GM12878 (cell line): ENCODE measurements at regions not wholly inside any gene's neighbourhood (a gene's known extent, or its start where the extent isn't known, plus 50 kb on each side); places are given as distances from the start of the nearest gene placed in this dataset.

Experiments used
- ATAC-seq: fragments of 200-7000 bp; cut with Tn5 transposase; 3 replicates; pipeline ENCODE4 v1.9.1; 2020; ENCODE audit warnings: mild to moderate bottlenecking, moderate library complexity
- BruUV-seq: library from RNA; stranded (reverse); fragments of 400-500 nt; replicated peaks from 2 replicates; lab custom pipeline; 2021; lab: Mats Ljungman, UMichigan
- CTCF ChIA-PET: fragments of 300-600 bp; sonication (Branson Sonifier 250); formaldehyde crosslinking; extraction: SDS; loops from one replicate; lab custom pipeline; 2021; ENCODE audit warnings: inconsistent platforms; lab: Yijun Ruan, JAX
- POLR2A ChIA-PET: fragments of 350-600 bp; formaldehyde crosslinking; extraction: SDS; loops from one replicate; lab custom pipeline; 2021; ENCODE audit warnings: inconsistent platforms; lab: Charles Lee
- RAD21 ChIA-PET: fragments of 300-600 bp; sonication (Branson Sonifier 250); formaldehyde crosslinking; loops from one replicate; lab custom pipeline; 2023; ENCODE audit warnings: antibody characterized with exemption; ENCODE audit not compliant: unreplicated experiment; lab: Charles Lee
- SMC1A ChIA-PET: fragments of 300-600 bp; sonication (Branson Sonifier 250); formaldehyde crosslinking; loops from one replicate; lab custom pipeline; 2023; ENCODE audit not compliant: unreplicated experiment, uncharacterized antibody; lab: Charles Lee
- DNase-seq: peaks from one replicate; pipeline ENCODE4 v3.0.0-alpha.2; 2011; ENCODE audit warnings: low read depth, low spot score
- FAIRE-seq: peaks from 3 replicates; lab custom pipeline; 2011; peaks lifted over from hg19 to GRCh38; lab: Jason Lieb, UNC
- H2AFZ ChIP-seq: 2 replicates; pipeline ENCODE4 v1.6.0; 2011; ENCODE audit warnings: low read depth, low read length, control low read depth; ENCODE audit not compliant: control insufficient read depth
- H3K27ac ChIP-seq: 2 replicates; pipeline ENCODE4 v1.5.1; 2011; ENCODE audit warnings: control low read depth; ENCODE audit not compliant: control insufficient read depth, insufficient read depth
- H3K27me3 ChIP-seq, 2 experiments: replicated peaks in 1 of 2; 2 replicates each; pipeline versions ENCODE4 v1.6.0 to v1.6.1; 2011; ENCODE audit warnings: low read length in 1 of 2; ENCODE audit not compliant: control insufficient read depth in 2 of 2, insufficient read depth in 2 of 2
- H3K36me3 ChIP-seq, 2 experiments: 2 replicates each; pipeline ENCODE4 v1.5.1; 2011; ENCODE audit warnings: low read length in 1 of 2; ENCODE audit not compliant: control insufficient read depth in 2 of 2, insufficient read depth in 2 of 2
- H3K4me1 ChIP-seq: 2 replicates; pipeline ENCODE4 v1.6.1; 2011; ENCODE audit warnings: mild to moderate bottlenecking, low read length, moderate library complexity, mixed read lengths; ENCODE audit not compliant: control insufficient read depth, insufficient read depth
- H3K4me2 ChIP-seq: 2 replicates; pipeline ENCODE4 v1.6.0; 2011; ENCODE audit warnings: control low read depth; ENCODE audit not compliant: control insufficient read depth, insufficient read depth
- H3K4me3 ChIP-seq: fragments of 200-600 bp; sonication (generic); 2 replicates; pipeline ENCODE4 v1.5.1; 2016
- H3K79me2 ChIP-seq: 2 replicates; pipeline ENCODE4 v1.6.0; 2011; ENCODE audit warnings: low read length; ENCODE audit not compliant: control insufficient read depth, insufficient read depth
- H3K9ac ChIP-seq: 2 replicates; pipeline ENCODE4 v1.8.0; 2011; ENCODE audit warnings: low read length, control low read depth, mixed read lengths; ENCODE audit not compliant: control insufficient read depth, insufficient read depth
- H3K9me3 ChIP-seq: replicated peaks from 3 replicates; pipeline ENCODE4 v1.5.1; 2011; ENCODE audit warnings: mild to moderate bottlenecking, low read length; ENCODE audit not compliant: control insufficient read depth, insufficient read depth
- H4K20me1 ChIP-seq: 2 replicates; pipeline ENCODE4 v1.6.0; 2011; ENCODE audit not compliant: control insufficient read depth, insufficient read depth
- BACH1 ChIP-seq: fragments of 450-650 bp; IDR thresholded peaks from 2 replicates; pipeline ENCODE4 v1.6.1; 2017; ENCODE audit warnings: mild to moderate bottlenecking, borderline replicate concordance
- CEBPZ ChIP-seq: fragments of 150-350 bp; IDR thresholded peaks from 2 replicates; pipeline ENCODE4 v1.6.1; 2016; ENCODE audit warnings: low read depth, low read length
- CTCF ChIP-seq, 3 experiments: IDR thresholded peaks in 2 of 3; conservative IDR thresholded peaks in 1 of 3; 2 replicates each; pipeline ENCODE4 v1.5.1; 2011; ENCODE audit warnings: low read depth in 3 of 3, low read length in 3 of 3, mild to moderate bottlenecking in 3 of 3, control low read depth in 2 of 3, moderate library complexity in 2 of 3, inconsistent platforms in 1 of 3, mixed read lengths in 1 of 3; ENCODE audit not compliant: control insufficient read depth in 2 of 3, insufficient read depth in 1 of 3; ENCODE audit errors: extremely low read depth in 1 of 3
- GATAD2B ChIP-seq: fragments of 450-650 bp; conservative IDR thresholded peaks from 2 replicates; pipeline ENCODE4 v1.6.1; 2017; ENCODE audit warnings: low read depth, mild to moderate bottlenecking, moderate library complexity
- JUND ChIP-seq: IDR thresholded peaks from 2 replicates; pipeline ENCODE4 v1.6.1; 2012; ENCODE audit warnings: low read depth, mild to moderate bottlenecking, low read length, improper control_type of control experiment, moderate library complexity
- KAT2A ChIP-seq: conservative IDR thresholded peaks from 2 replicates; pipeline ENCODE4 v1.6.1; 2011; ENCODE audit warnings: low read depth, low read length; ENCODE audit not compliant: control insufficient read depth
- MLLT1 ChIP-seq: fragments of 450-650 bp; IDR thresholded peaks from 2 replicates; pipeline ENCODE4 v1.6.1; 2016; ENCODE audit warnings: mild to moderate bottlenecking
- MTA2 ChIP-seq: fragments of 450-650 bp; IDR thresholded peaks from 2 replicates; pipeline ENCODE4 v1.6.1; 2016; ENCODE audit warnings: low read depth, mild to moderate bottlenecking, moderate library complexity
- ZBTB11 ChIP-seq: fragments of 450-650 bp; formaldehyde crosslinking; IDR thresholded peaks from 2 replicates; pipeline ENCODE4 v1.5.0; 2022; ENCODE audit warnings: mild to moderate bottlenecking, missing genetic modification characterization
- WGBS: methylation state at CpG from one replicate; pipeline ENCODE4 v1.1.6; 2016; ENCODE audit warnings: low lambda C conversion rate; ENCODE audit not compliant: insufficient replicate concordance, insufficient coverage; ENCODE audit errors: missing lambda C conversion rate; 5-methylcytosine and 5-hydroxymethylcytosine counted together
- in situ Hi-C: fragments of 300-500 bp; cut with MboI; formaldehyde crosslinking; loops from 9 replicates; pipeline ENCODE4 v1.14.3; 2018; ENCODE audit warnings: mixed read lengths
- intact Hi-C: fragments of 100-400 bp; cut with micrococcal nuclease; formaldehyde crosslinking; loops from one replicate; pipeline ENCODE4 v1.14.2; 2022; ENCODE audit not compliant: unreplicated experiment

GRCh38 chr5:27412384-27412783, 374.0 kb upstream of the CDH9 start:
- intact Hi-C loops = no loop called here
- SMC1A ChIA-PET = no interaction called here

More at GRCh38 chr5:27412384-27412783, 374.0 kb upstream of the CDH9 start:
- ChIA-PET RAD21 (no interaction called here), POLR2A (no interaction called here), CTCF (interaction anchor here (0.7 kb wide), 1 partner anchor 550 kb away, joined by 3 read pairs; no protein-coding TSS in a partner anchor)
- Histone ChIP-seq H2AFZ (no peak overlapping the region), H3K9ac (no peak overlapping the region), H3K9me3 (no peaks in the 10 kb centered on the region; the same call in 2 of the 3 replicates), H3K79me2 (no peaks in the 10 kb centered on the region), H4K20me1 (no peaks in the 10 kb centered on the region), H3K4me3 (no peak overlapping the region), H3K27me3 (no peaks in the 10 kb centered on the region), H3K27ac (no peak overlapping the region), H3K4me2 (no peak overlapping the region), H3K4me1 (no peaks in the 10 kb centered on the region), H3K36me3 (no peaks in the 10 kb centered on the region)
- no peak for DNase-seq
- 11% methylated on average over 1 of the region's 1 CpG for WGBS
- in situ Hi-C loops = no loop called here
- no peak for ATAC-seq
- BruUV-seq = no TSS peak
- TF ChIP-seq KAT2A (no peak), GATAD2B (no peak), BACH1 (no peak), JUND (no peak), MTA2 (no peak), ZBTB11 (CRISPR knock-in tag) (no peak), CEBPZ (no peak), MLLT1 (no peak), CTCF (IDR thresholded peaks at IDR 0.05 in 2 of 3, conservative IDR thresholded peaks at IDR 0.05 in 1 of 3; ENCODE audit: control insufficient read depth in 2 of 3, extremely low read depth in 1 of 3, insufficient read depth in 1 of 3, low read depth in 3 of 3, low read length in 3 of 3) (no peak)
- FAIRE-seq = no peak
